GM12878 (cell line): ENCODE measurements at regions not wholly inside any gene's neighbourhood (a gene's known extent, or its start where the extent isn't known, plus 50 kb on each side); places are given as distances from the start of the nearest gene placed in this dataset.
A peak's percentile ranks its signal among the peaks of the same experiment; 100 is the strongest.

ENCODE experiments used
- ATAC-seq: fragments of 200-7000 bp; cut with Tn5 transposase; 3 replicates; pipeline ENCODE4 v1.9.1; 2020; ENCODE audit warnings: mild to moderate bottlenecking, moderate library complexity
- BruUV-seq: library from RNA; stranded (reverse); fragments of 400-500 nt; replicated peaks from 2 replicates; lab custom pipeline; 2021; lab: Mats Ljungman, UMichigan
- CTCF ChIA-PET: fragments of 300-600 bp; sonication (Branson Sonifier 250); formaldehyde crosslinking; extraction: SDS; loops from one replicate; lab custom pipeline; 2021; ENCODE audit warnings: inconsistent platforms; lab: Yijun Ruan, JAX
- POLR2A ChIA-PET: fragments of 350-600 bp; formaldehyde crosslinking; extraction: SDS; loops from one replicate; lab custom pipeline; 2021; ENCODE audit warnings: inconsistent platforms; lab: Charles Lee
- RAD21 ChIA-PET: fragments of 300-600 bp; sonication (Branson Sonifier 250); formaldehyde crosslinking; loops from one replicate; lab custom pipeline; 2023; ENCODE audit warnings: antibody characterized with exemption; ENCODE audit not compliant: unreplicated experiment; lab: Charles Lee
- SMC1A ChIA-PET: fragments of 300-600 bp; sonication (Branson Sonifier 250); formaldehyde crosslinking; loops from one replicate; lab custom pipeline; 2023; ENCODE audit not compliant: unreplicated experiment, uncharacterized antibody; lab: Charles Lee
- DNase-seq: peaks from one replicate; pipeline ENCODE4 v3.0.0-alpha.2; 2011; ENCODE audit warnings: low read depth, low spot score
- FAIRE-seq: peaks from 3 replicates; lab custom pipeline; 2011; peaks lifted over from hg19 to GRCh38; lab: Jason Lieb, UNC
- H2AFZ ChIP-seq: 2 replicates; pipeline ENCODE4 v1.6.0; 2011; ENCODE audit warnings: low read depth, low read length, control low read depth; ENCODE audit not compliant: control insufficient read depth
- H3K27ac ChIP-seq: 2 replicates; pipeline ENCODE4 v1.5.1; 2011; ENCODE audit warnings: control low read depth; ENCODE audit not compliant: control insufficient read depth, insufficient read depth
- H3K27me3 ChIP-seq, 2 experiments: replicated peaks in 1 of 2; 2 replicates each; pipeline versions ENCODE4 v1.6.0 to v1.6.1; 2011; ENCODE audit warnings: low read length in 1 of 2; ENCODE audit not compliant: control insufficient read depth in 2 of 2, insufficient read depth in 2 of 2
- H3K36me3 ChIP-seq, 2 experiments: 2 replicates each; pipeline ENCODE4 v1.5.1; 2011; ENCODE audit warnings: low read length in 1 of 2; ENCODE audit not compliant: control insufficient read depth in 2 of 2, insufficient read depth in 2 of 2
- H3K4me1 ChIP-seq: 2 replicates; pipeline ENCODE4 v1.6.1; 2011; ENCODE audit warnings: mild to moderate bottlenecking, low read length, moderate library complexity, mixed read lengths; ENCODE audit not compliant: control insufficient read depth, insufficient read depth
- H3K4me2 ChIP-seq: 2 replicates; pipeline ENCODE4 v1.6.0; 2011; ENCODE audit warnings: control low read depth; ENCODE audit not compliant: control insufficient read depth, insufficient read depth
- H3K4me3 ChIP-seq: fragments of 200-600 bp; sonication (generic); 2 replicates; pipeline ENCODE4 v1.5.1; 2016
- H3K79me2 ChIP-seq: 2 replicates; pipeline ENCODE4 v1.6.0; 2011; ENCODE audit warnings: low read length; ENCODE audit not compliant: control insufficient read depth, insufficient read depth
- H3K9ac ChIP-seq: 2 replicates; pipeline ENCODE4 v1.8.0; 2011; ENCODE audit warnings: low read length, control low read depth, mixed read lengths; ENCODE audit not compliant: control insufficient read depth, insufficient read depth
- H3K9me3 ChIP-seq: replicated peaks from 3 replicates; pipeline ENCODE4 v1.5.1; 2011; ENCODE audit warnings: mild to moderate bottlenecking, low read length; ENCODE audit not compliant: control insufficient read depth, insufficient read depth
- H4K20me1 ChIP-seq: 2 replicates; pipeline ENCODE4 v1.6.0; 2011; ENCODE audit not compliant: control insufficient read depth, insufficient read depth
- HDAC2 ChIP-seq: fragments of 200-600 bp; sonication (generic); IDR thresholded peaks from 2 replicates; pipeline ENCODE4 v1.6.1; 2017
- MEF2B ChIP-seq: fragments of 450-650 bp; IDR thresholded peaks from 2 replicates; pipeline ENCODE4 v1.6.1; 2018; ENCODE audit warnings: mild to moderate bottlenecking, moderate library complexity; ENCODE audit not compliant: partially characterized antibody, poor library complexity, severe bottlenecking
- MYB ChIP-seq: fragments of 150-350 bp; IDR thresholded peaks from 2 replicates; pipeline ENCODE4 v1.6.1; 2014; ENCODE audit warnings: mild to moderate bottlenecking, low read depth, low read length, borderline replicate concordance
- NR2C1 ChIP-seq: fragments of 450-650 bp; IDR thresholded peaks from 2 replicates; pipeline ENCODE4 v1.6.1; 2017; ENCODE audit warnings: antibody characterized with exemption, mild to moderate bottlenecking, moderate library complexity
- NR2C2 ChIP-seq: IDR thresholded peaks from 2 replicates; pipeline ENCODE4 v1.6.1; 2011; ENCODE audit warnings: borderline replicate concordance, low read depth; ENCODE audit not compliant: control insufficient read depth, insufficient read length
- PAX5 ChIP-seq: IDR thresholded peaks from 2 replicates; pipeline ENCODE4 v1.6.1; 2011; ENCODE audit warnings: low read depth, low read length, borderline replicate concordance
- PML ChIP-seq: IDR thresholded peaks from 2 replicates; pipeline ENCODE4 v1.6.1; 2012; ENCODE audit warnings: low read length, inconsistent platforms
- RB1 ChIP-seq: fragments of 450-650 bp; formaldehyde crosslinking; IDR thresholded peaks from 2 replicates; pipeline ENCODE4 v1.6.1; 2017; ENCODE audit warnings: mild to moderate bottlenecking, borderline replicate concordance
- SMARCA5 ChIP-seq: fragments of 450-650 bp; IDR thresholded peaks from 2 replicates; pipeline ENCODE4 v1.6.1; 2017; ENCODE audit warnings: mild to moderate bottlenecking
- SPI1 ChIP-seq: IDR thresholded peaks from 2 replicates; pipeline ENCODE4 v1.6.1; 2011; ENCODE audit warnings: low read depth, mild to moderate bottlenecking, low read length, moderate library complexity, borderline replicate concordance; ENCODE audit not compliant: insufficient read depth
- SREBF2 ChIP-seq: IDR thresholded peaks from 2 replicates; pipeline ENCODE4 v1.6.1; 2012; ENCODE audit warnings: mild to moderate bottlenecking, low read length
- SUZ12 ChIP-seq: fragments of 200-600 bp; sonication (generic); IDR thresholded peaks from one replicate; pipeline ENCODE4 v1.6.1; 2018; ENCODE audit warnings: antibody characterized with exemption, mild to moderate bottlenecking; ENCODE audit not compliant: unreplicated experiment
- ZNF207 ChIP-seq: fragments of 450-650 bp; IDR thresholded peaks from 2 replicates; pipeline ENCODE4 v1.6.1; 2014; ENCODE audit warnings: antibody characterized with exemption, mild to moderate bottlenecking, borderline replicate concordance
- WGBS: methylation state at CpG from one replicate; pipeline ENCODE4 v1.1.6; 2016; ENCODE audit warnings: low lambda C conversion rate; ENCODE audit not compliant: insufficient replicate concordance, insufficient coverage; ENCODE audit errors: missing lambda C conversion rate; 5-methylcytosine and 5-hydroxymethylcytosine counted together
- in situ Hi-C: fragments of 300-500 bp; cut with MboI; formaldehyde crosslinking; loops from 9 replicates; pipeline ENCODE4 v1.14.3; 2018; ENCODE audit warnings: mixed read lengths
- intact Hi-C: fragments of 100-400 bp; cut with micrococcal nuclease; formaldehyde crosslinking; loops from one replicate; pipeline ENCODE4 v1.14.2; 2022; ENCODE audit not compliant: unreplicated experiment
- TF ChIP-seq, protein P1 (sequence below): fragments of 450-650 bp; IDR thresholded peaks from 2 replicates; pipeline ENCODE4 v1.6.1; 2017; ENCODE audit warnings: antibody characterized with exemption, mild to moderate bottlenecking, moderate library complexity
- TF ChIP-seq, protein P2 (sequence below): fragments of 450-650 bp; IDR thresholded peaks from 2 replicates; pipeline ENCODE4 v1.6.1; 2016; ENCODE audit warnings: mild to moderate bottlenecking

DNA sequence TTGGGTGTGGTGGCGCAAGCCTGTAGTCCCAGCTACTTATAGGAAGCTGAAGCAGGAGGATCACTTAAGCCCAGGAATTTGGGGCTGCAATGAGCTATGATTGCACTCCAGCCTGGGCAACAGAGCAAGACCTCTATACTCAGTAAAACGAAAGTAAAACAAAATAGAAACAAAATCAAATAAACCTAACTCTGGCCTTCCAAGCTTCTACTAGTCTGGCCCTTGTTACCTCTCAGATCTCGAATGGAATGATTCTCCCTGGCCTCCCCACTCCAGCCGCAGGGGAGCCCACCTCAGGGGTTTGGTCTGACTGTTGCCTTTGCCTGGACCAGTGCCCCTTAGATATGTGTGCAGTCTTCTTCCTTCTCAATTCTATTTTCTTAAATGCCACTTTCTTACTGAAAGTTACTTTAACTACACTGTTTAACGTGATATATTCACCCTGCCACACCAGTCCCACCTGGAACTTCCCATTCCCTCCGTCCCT lies 160.0 kb upstream of the GCFC2 start:
- H3K9ac ChIP-seq = no peak overlapping the region
- in situ Hi-C loops (no loop called here), intact Hi-C loops (no loop called here)
- RAD21 ChIA-PET = no interaction called here
- SMC1A ChIA-PET = interaction anchor here (1.2 to 1.7 kb wide), 2 partner anchors 11 to 33 kb away, joined by 3 read pairs; no protein-coding TSS in a partner anchor
- no peaks in the 10 kb centered on the region for H4K20me1 ChIP-seq
- ATAC-seq = peak; percentile 70
- no peaks in the 10 kb centered on the region for H3K36me3 ChIP-seq
- DNase-seq = no peak
- peak overlapping the region; percentile 54; the same call in 1 of the 2 replicates for H3K4me2 ChIP-seq
- no peak for FAIRE-seq
- no peak overlapping the region for H3K27ac ChIP-seq
- POLR2A ChIA-PET = no interaction called here
- no peak overlapping the region; the same call in 1 of the 2 replicates for H3K4me3 ChIP-seq
- CTCF ChIA-PET = interaction anchor here (0.7 to 1.7 kb wide), 2 partner anchors 27 to 964 kb away, joined by 3 to 5 read pairs; no protein-coding TSS in a partner anchor
- H3K9me3 ChIP-seq = no peaks in the 10 kb centered on the region; the same call in 2 of the 3 replicates
- no peaks in the 10 kb centered on the region for H3K27me3 ChIP-seq
- H3K4me1 ChIP-seq = no peaks in the 10 kb centered on the region
- H3K79me2 ChIP-seq = no peaks in the 10 kb centered on the region
- H2AFZ ChIP-seq = peak overlapping the region; percentile 62
- no peak for TF ChIP-seq NR2C2
- no peak for TF ChIP-seq SMARCA5
- no peak for TF ChIP-seq PML
- no peak for TF ChIP-seq HDAC2
- 37% methylated on average over 6 of the region's 6 CpGs for WGBS
- no TSS peak for BruUV-seq

DNA sequence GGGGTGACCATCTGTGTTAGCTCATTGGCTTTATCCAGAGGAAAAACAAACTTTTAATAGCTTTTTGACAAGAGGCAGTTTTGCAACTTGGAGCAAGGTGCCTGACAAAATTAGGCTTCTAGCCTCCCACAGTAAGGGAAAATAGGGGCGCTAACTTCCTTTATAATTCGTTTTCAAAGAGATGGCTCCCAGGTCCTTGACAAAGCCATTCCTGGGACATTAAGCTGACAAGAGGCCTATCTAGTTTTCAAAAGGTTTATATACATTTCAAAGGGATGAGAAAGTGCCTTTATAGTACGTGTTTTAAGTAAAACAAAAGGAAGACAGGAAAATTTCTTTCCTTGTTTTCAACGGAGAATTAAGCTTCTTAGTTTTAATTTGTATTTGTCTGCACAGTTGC lies 159.4 kb upstream of the GCFC2 start:
- H3K4me3 ChIP-seq = no peak overlapping the region
- no peaks in the 10 kb centered on the region for H4K20me1 ChIP-seq
- BruUV-seq = no TSS peak
- no peaks in the 10 kb centered on the region; the same call in 2 of the 3 replicates for H3K9me3 ChIP-seq
- no peak overlapping the region for H3K9ac ChIP-seq
- H3K27me3 ChIP-seq = no peaks in the 10 kb centered on the region
- POLR2A ChIA-PET = no interaction called here
- intact Hi-C loops (no loop called here), in situ Hi-C loops (no loop called here)
- no peak overlapping the region for H3K4me2 ChIP-seq
- no peaks in the 10 kb centered on the region for H3K36me3 ChIP-seq
- SMC1A ChIA-PET = interaction anchor here (1.2 to 1.7 kb wide), 3 partner anchors 10 to 33 kb away, joined by 3 read pairs; no protein-coding TSS in a partner anchor
- no peak for DNase-seq
- RAD21 ChIA-PET = no interaction called here
- FAIRE-seq = peak; percentile 52
- CTCF ChIA-PET = interaction anchor here (0.7 to 1.7 kb wide), 2 partner anchors 27 to 730 kb away, joined by 4 to 5 read pairs; no protein-coding TSS in a partner anchor
- 22% methylated on average over 4 of the region's 4 CpGs for WGBS
- H3K79me2 ChIP-seq = no peaks in the 10 kb centered on the region
- no peak overlapping the region for H3K27ac ChIP-seq
- no peak for ATAC-seq
- H2AFZ ChIP-seq = no peak overlapping the region; the same call in 1 of the 2 replicates
- H3K4me1 ChIP-seq = no peaks in the 10 kb centered on the region
- TF ChIP-seq RB1 (no peak), SREBF2 (no peak), MEF2B (no peak), SPI1 (no peak), MYB (no peak), ZNF207 (no peak), SUZ12 (no peak), PAX5 (no peak), NR2C1 (no peak)
- TF ChIP-seq, protein P1, sequence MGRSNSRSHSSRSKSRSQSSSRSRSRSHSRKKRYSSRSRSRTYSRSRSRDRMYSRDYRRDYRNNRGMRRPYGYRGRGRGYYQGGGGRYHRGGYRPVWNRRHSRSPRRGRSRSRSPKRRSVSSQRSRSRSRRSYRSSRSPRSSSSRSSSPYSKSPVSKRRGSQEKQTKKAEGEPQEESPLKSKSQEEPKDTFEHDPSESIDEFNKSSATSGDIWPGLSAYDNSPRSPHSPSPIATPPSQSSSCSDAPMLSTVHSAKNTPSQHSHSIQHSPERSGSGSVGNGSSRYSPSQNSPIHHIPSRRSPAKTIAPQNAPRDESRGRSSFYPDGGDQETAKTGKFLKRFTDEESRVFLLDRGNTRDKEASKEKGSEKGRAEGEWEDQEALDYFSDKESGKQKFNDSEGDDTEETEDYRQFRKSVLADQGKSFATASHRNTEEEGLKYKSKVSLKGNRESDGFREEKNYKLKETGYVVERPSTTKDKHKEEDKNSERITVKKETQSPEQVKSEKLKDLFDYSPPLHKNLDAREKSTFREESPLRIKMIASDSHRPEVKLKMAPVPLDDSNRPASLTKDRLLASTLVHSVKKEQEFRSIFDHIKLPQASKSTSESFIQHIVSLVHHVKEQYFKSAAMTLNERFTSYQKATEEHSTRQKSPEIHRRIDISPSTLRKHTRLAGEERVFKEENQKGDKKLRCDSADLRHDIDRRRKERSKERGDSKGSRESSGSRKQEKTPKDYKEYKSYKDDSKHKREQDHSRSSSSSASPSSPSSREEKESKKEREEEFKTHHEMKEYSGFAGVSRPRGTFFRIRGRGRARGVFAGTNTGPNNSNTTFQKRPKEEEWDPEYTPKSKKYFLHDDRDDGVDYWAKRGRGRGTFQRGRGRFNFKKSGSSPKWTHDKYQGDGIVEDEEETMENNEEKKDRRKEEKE = no peak
- TF ChIP-seq, protein P2, sequence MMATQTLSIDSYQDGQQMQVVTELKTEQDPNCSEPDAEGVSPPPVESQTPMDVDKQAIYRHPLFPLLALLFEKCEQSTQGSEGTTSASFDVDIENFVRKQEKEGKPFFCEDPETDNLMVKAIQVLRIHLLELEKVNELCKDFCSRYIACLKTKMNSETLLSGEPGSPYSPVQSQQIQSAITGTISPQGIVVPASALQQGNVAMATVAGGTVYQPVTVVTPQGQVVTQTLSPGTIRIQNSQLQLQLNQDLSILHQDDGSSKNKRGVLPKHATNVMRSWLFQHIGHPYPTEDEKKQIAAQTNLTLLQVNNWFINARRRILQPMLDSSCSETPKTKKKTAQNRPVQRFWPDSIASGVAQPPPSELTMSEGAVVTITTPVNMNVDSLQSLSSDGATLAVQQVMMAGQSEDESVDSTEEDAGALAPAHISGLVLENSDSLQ = no peak
